Glomerular visceral epithelial cell (primary cell): ENCODE measurements at regions not wholly inside any gene's neighbourhood (a gene's known extent, or its start where the extent isn't known, plus 50 kb on each side); places are given as distances from the start of the nearest gene placed in this dataset.

Source experiments
- DNase-seq: peaks from one replicate; pipeline ENCODE4 v3.0.0-alpha.2; 2016; ENCODE audit errors: extremely low spot score

- DNase-seq = no peak
Observed at GRCh38 chr22:48864748-48865147, 962.9 kb downstream of the BRD1 start.

- DNase-seq = no peak
Observed at GRCh38 chr22:48863965-48864528, 963.6 kb downstream of the BRD1 start.

GRCh38 chr22:48860557-48860956, 967.1 kb downstream of the BRD1 start:
- DNase-seq = no peak

- DNase-seq = no peak
Observed at GRCh38 chr22:48858856-48859255, 968.8 kb downstream of the BRD1 start.

- DNase-seq = no peak
Observed at GRCh38 chr22:48858121-48858520, 969.6 kb downstream of the BRD1 start.

- DNase-seq = no peak
Observed at GRCh38 chr22:48857202-48857805, 970.4 kb downstream of the BRD1 start.

- no peak for DNase-seq
Observed at GRCh38 chr22:48856308-48856615, 971.4 kb downstream of the BRD1 start.

GRCh38 chr22:48855593-48856307, 971.9 kb downstream of the BRD1 start:
- no peak for DNase-seq

GRCh38 chr22:48855013-48855412, 972.7 kb downstream of the BRD1 start:
- no peak for DNase-seq

GRCh38 chr22:48853627-48854240, 973.9 kb downstream of the BRD1 start:
- DNase-seq = no peak

- no peak for DNase-seq
Observed at GRCh38 chr22:48851933-48852549, 975.6 kb downstream of the BRD1 start.

GRCh38 chr22:48850658-48851287, 976.9 kb downstream of the BRD1 start:
- no peak for DNase-seq

- no peak for DNase-seq
Observed at GRCh38 chr22:48849963-48850657, 977.6 kb downstream of the BRD1 start.

- DNase-seq = no peak
Observed at GRCh38 chr22:48849219-48849912, 978.3 kb downstream of the BRD1 start.

- no peak for DNase-seq
Observed at GRCh38 chr22:48846200-48846599, 981.5 kb downstream of the BRD1 start.

- DNase-seq = no peak
Observed at GRCh38 chr22:48845356-48845936, 982.2 kb downstream of the BRD1 start.

- DNase-seq = no peak
Observed at GRCh38 chr22:48844056-48844675, 983.5 kb downstream of the BRD1 start.

GRCh38 chr22:48843640-48844039, 984.0 kb downstream of the BRD1 start:
- DNase-seq = no peak

GRCh38 chr22:48842976-48843375, 984.7 kb downstream of the BRD1 start:
- no peak for DNase-seq

- no peak for DNase-seq
Observed at GRCh38 chr22:48842583-48842945, 985.1 kb downstream of the BRD1 start.
